NCI-H1417 (cell line): ENCODE measurements at regions not wholly inside any gene's neighbourhood (a gene's known extent, or its start where the extent isn't known, plus 50 kb on each side); places are given as distances from the start of the nearest gene placed in this dataset.
A peak's percentile ranks its signal among the peaks of the same experiment; 100 is the strongest.

Source experiments
- DNase-seq, 3 experiments: peaks; one replicate each; lab custom pipeline; 2025; lab: John Stamatoyannopoulos, UW

- DNase-seq, result no peak
Measured at GRCh38 chr3:156620901-156621300, 53.5 kb upstream of the TIPARP start.

GRCh38 chr3:156620260-156620659 lies 54.1 kb upstream of the TIPARP start:
- peak; percentile 50 to 95 (median 81) for DNase-seq

GRCh38 chr3:156619376-156619775 lies 55.0 kb upstream of the TIPARP start:
- no peak for DNase-seq

- no peak for DNase-seq
Measured at GRCh38 chr3:156617781-156618180, 56.6 kb upstream of the TIPARP start.

GRCh38 chr3:156617145-156617544 lies 57.2 kb upstream of the TIPARP start:
- DNase-seq, result no peak

- DNase-seq, result no peak
Measured at GRCh38 chr3:156615592-156616173, 58.7 kb upstream of the TIPARP start.

GRCh38 chr3:156614642-156615511 lies 59.5 kb upstream of the TIPARP start:
- DNase-seq, result peak in 1 of 3 experiments; percentile 52

- DNase-seq, result no peak
Measured at GRCh38 chr3:156612903-156613302, 58.0 kb upstream of the SSR3 start.

GRCh38 chr3:156611870-156612494 lies 57.1 kb upstream of the SSR3 start:
- DNase-seq, result no peak

- no peak for DNase-seq
Measured at GRCh38 chr3:156610154-156610553, 55.2 kb upstream of the SSR3 start.

GRCh38 chr3:156609546-156609945 lies 54.6 kb upstream of the SSR3 start:
- DNase-seq, result no peak

- DNase-seq, result no peak
Measured at GRCh38 chr3:156608601-156609514, 53.9 kb upstream of the SSR3 start.

GRCh38 chr3:156606729-156607128 lies 51.8 kb upstream of the SSR3 start:
- no peak for DNase-seq

GRCh38 chr3:156605686-156606605 lies 51.0 kb upstream of the SSR3 start:
- DNase-seq, result no peak

GRCh38 chr3:156604642-156605144 lies 49.8 kb upstream of the SSR3 start:
- no peak for DNase-seq
